Bronchial epithelial cell (primary cell): ENCODE measurements at regions not wholly inside any gene's neighbourhood (a gene's known extent, or its start where the extent isn't known, plus 50 kb on each side); places are given as distances from the start of the nearest gene placed in this dataset.

Experiments
- DNase-seq: peaks from one replicate; pipeline ENCODE4 v3.0.0-alpha.2; 2010; ENCODE audit warnings: low read depth
- FAIRE-seq: peaks from 2 replicates; lab custom pipeline; 2011; peaks lifted over from hg19 to GRCh38; lab: Jason Lieb, UNC
- H3K27me3 ChIP-seq: 2 replicates; pipeline ENCODE4 v1.5.1; 2011; ENCODE audit warnings: low read length; ENCODE audit not compliant: control insufficient read depth, insufficient read depth
- H3K36me3 ChIP-seq: 2 replicates; pipeline ENCODE4 v1.5.1; 2011; ENCODE audit warnings: low read length; ENCODE audit not compliant: control insufficient read depth, insufficient read depth
- H3K4me3 ChIP-seq: 2 replicates; pipeline ENCODE4 v1.5.1; 2011; ENCODE audit warnings: mild to moderate bottlenecking, low read depth, low read length, control low read depth
- CTCF ChIP-seq: IDR thresholded peaks from 2 replicates; pipeline ENCODE4 v1.5.1; 2011; ENCODE audit warnings: mild to moderate bottlenecking, moderate library complexity, low read length, control low read depth, inconsistent platforms; ENCODE audit not compliant: insufficient read depth, severe bottlenecking

- DNase-seq (no peak), FAIRE-seq (no peak)
- no peak for TF ChIP-seq CTCF
- H3K4me3 ChIP-seq: no peak overlapping the region
- no peaks in the 10 kb centered on the region for H3K36me3 ChIP-seq
- no peaks in the 10 kb centered on the region for H3K27me3 ChIP-seq
Measured at GRCh38 chr13:99746637-99747402, 224.7 kb downstream of the ZIC5 start.

GRCh38 chr13:99743094-99743493 lies 228.5 kb downstream of the ZIC5 start:
- H3K27me3 ChIP-seq: no peaks in the 10 kb centered on the region
- no peaks in the 10 kb centered on the region for H3K36me3 ChIP-seq
- H3K4me3 ChIP-seq: no peak overlapping the region
- FAIRE-seq (no peak), DNase-seq (no peak)
- no peak for TF ChIP-seq CTCF

GRCh38 chr13:99741960-99742359 lies 229.6 kb downstream of the ZIC5 start:
- no peaks in the 10 kb centered on the region for H3K36me3 ChIP-seq
- DNase-seq: no peak
- no peaks in the 10 kb centered on the region for H3K27me3 ChIP-seq
- no peak overlapping the region for H3K4me3 ChIP-seq
- no peak for FAIRE-seq
- TF ChIP-seq CTCF: no peak

- no peaks in the 10 kb centered on the region for H3K36me3 ChIP-seq
- no peak for DNase-seq
- FAIRE-seq: no peak
- no peak overlapping the region for H3K4me3 ChIP-seq
- no peaks in the 10 kb centered on the region for H3K27me3 ChIP-seq
- TF ChIP-seq CTCF: no peak
Measured at GRCh38 chr13:99740251-99740979, 231.2 kb downstream of the ZIC5 start.

- no peak for DNase-seq
- no peak for FAIRE-seq
- no peaks in the 10 kb centered on the region for H3K36me3 ChIP-seq
- no peaks in the 10 kb centered on the region for H3K27me3 ChIP-seq
- H3K4me3 ChIP-seq: no peak overlapping the region
- no peak for TF ChIP-seq CTCF
Measured at GRCh38 chr13:99738626-99739025, 232.9 kb downstream of the ZIC5 start.
